IMR-90 (cell line): ENCODE measurements at regions not wholly inside any gene's neighbourhood (a gene's known extent, or its start where the extent isn't known, plus 50 kb on each side); places are given as distances from the start of the nearest gene placed in this dataset.
"Not testable (repeated sequence)": the region's sequence is repeated elsewhere in the genome, so short reads cannot be mapped to it uniquely, and the experiment has no call there.

ENCODE experiments used
- CEBPB ChIP-seq: IDR thresholded peaks from 2 replicates; pipeline ENCODE4 v1.6.1; 2012; ENCODE audit warnings: low read depth, low read length, improper control_type of control experiment
- CTCF ChIP-seq: conservative IDR thresholded peaks from 2 replicates; pipeline ENCODE4 v1.5.1; 2012; ENCODE audit warnings: mild to moderate bottlenecking, low read depth, low read length, improper control_type of control experiment
- MAFK ChIP-seq: IDR thresholded peaks from 2 replicates; pipeline ENCODE4 v1.6.1; 2012; ENCODE audit warnings: low read depth, low read length, improper control_type of control experiment
- MXI1 ChIP-seq: IDR thresholded peaks from 2 replicates; pipeline ENCODE4 v1.6.1; 2012; ENCODE audit warnings: low read depth, mild to moderate bottlenecking, low read length, moderate library complexity, borderline replicate concordance
- NFE2L2 ChIP-seq: fragments of 150-350 bp; IDR thresholded peaks from 2 replicates; pipeline ENCODE4 v1.6.1; 2016; ENCODE audit warnings: low read depth, mild to moderate bottlenecking, low read length
- POLR2A ChIP-seq: IDR thresholded peaks from 2 replicates; pipeline ENCODE4 v1.6.1; 2012; ENCODE audit warnings: mild to moderate bottlenecking, low read depth, low read length
- RAD21 ChIP-seq: IDR thresholded peaks from 2 replicates; pipeline ENCODE4 v1.6.1; 2012; ENCODE audit warnings: low read length, improper control_type of control experiment
- RFX5 ChIP-seq: IDR thresholded peaks from 2 replicates; pipeline ENCODE4 v1.8.0; 2012; ENCODE audit warnings: low read depth, mild to moderate bottlenecking, low read length, moderate library complexity
- SMC3 ChIP-seq: fragments of 150-350 bp; IDR thresholded peaks from 2 replicates; pipeline ENCODE4 v1.6.1; 2016; ENCODE audit warnings: low read depth, mild to moderate bottlenecking, antibody characterized with exemption, low read length, moderate library complexity
- USF2 ChIP-seq: fragments of 150-350 bp; IDR thresholded peaks from 2 replicates; pipeline ENCODE4 v1.6.1; 2017; ENCODE audit warnings: mild to moderate bottlenecking, antibody characterized with exemption, low read length, low read depth

- not testable (repeated sequence) for TF ChIP-seq CTCF, RFX5, USF2, MXI1, POLR2A, NFE2L2, MAFK, CEBPB, SMC3, RAD21
Observed at GRCh38 chr12:33194389-33194788, 245.2 kb downstream of the SYT10 start.
